ENCODE measurements at regions not wholly inside any gene's neighbourhood (a gene's known extent, or its start where the extent isn't known, plus 50 kb on each side); places are given as distances from the start of the nearest gene placed in this dataset.
"Not testable (repeated sequence)": the region's sequence is repeated elsewhere in the genome, so short reads cannot be mapped to it uniquely, and the experiment has no call there.

DNA sequence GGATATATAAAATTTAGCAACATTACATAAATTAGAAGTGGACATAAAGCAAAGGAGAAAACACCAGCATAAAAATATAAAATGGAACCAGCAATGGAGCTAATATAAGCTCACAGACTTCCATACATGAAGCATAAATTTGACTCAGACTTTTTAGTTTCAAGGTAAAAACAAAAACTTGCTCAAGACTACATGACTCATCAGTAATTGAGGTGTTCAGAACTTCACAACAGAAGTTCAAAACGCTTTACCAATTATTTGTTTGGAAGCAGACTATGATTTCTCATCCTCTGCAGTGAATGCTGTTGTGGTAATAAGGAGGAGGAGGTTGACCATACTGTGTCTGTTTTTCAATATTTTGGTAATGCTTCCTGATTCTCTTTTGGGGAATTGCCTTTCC is 192.0 kb upstream of the MEIS1 start:
- DNase-seq (ENCODE audit: low read depth in 2 of 2) = not testable (repeated sequence)

- no peak for DNase-seq (ENCODE audit: low read depth in 2 of 2)
These were observed 192.7 kb upstream of the MEIS1 start for GRCh38 chr2:66242099-66242789.

- no peak for DNase-seq (ENCODE audit: low read depth in 2 of 2)
These were observed 194.6 kb upstream of the MEIS1 start for GRCh38 chr2:66240286-66240685.

- no peak for DNase-seq (ENCODE audit: low read depth in 2 of 2)
These were observed 195.3 kb upstream of the MEIS1 start for GRCh38 chr2:66239655-66240054.

- no peak for DNase-seq (ENCODE audit: low read depth in 2 of 2)
These were observed 197.0 kb upstream of the MEIS1 start for GRCh38 chr2:66237803-66238379.

- DNase-seq (ENCODE audit: low read depth in 2 of 2) = no peak
These were observed 197.8 kb upstream of the MEIS1 start for GRCh38 chr2:66236816-66237802.

DNA sequence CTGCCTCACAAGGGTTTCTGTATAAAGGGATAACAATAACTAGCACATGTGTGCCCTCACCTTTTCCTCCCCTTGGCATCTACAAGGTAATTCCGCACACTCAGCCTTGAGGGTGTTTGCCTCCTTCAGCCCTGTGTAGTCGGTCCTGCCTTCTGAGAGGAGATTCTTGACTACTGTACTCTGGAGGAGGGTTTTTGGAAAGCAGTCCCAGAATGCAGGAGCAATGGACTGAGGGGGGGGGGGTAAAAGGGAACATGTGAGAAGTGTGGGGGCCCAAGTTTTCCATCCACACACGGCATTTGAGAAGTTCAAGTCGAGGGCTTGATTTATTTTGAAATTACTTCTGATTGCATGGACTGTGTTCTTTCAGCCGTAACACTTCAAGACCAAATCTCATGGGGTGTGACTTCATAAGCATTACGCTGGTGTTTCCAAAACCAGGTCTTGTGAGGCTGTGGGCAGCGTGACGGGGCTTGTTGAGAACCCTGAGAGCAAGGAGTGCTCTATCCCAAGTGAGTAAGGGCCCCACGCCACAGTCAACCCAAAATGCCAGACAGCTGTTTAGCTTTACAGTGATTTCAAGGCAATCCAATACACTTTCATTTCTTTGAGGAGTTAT is 198.7 kb upstream of the MEIS1 start:
- no peak for DNase-seq (ENCODE audit: low read depth in 2 of 2)

- no peak for DNase-seq (ENCODE audit: low read depth in 2 of 2)
These were observed 199.5 kb upstream of the MEIS1 start for GRCh38 chr2:66235428-66235827.

DNA sequence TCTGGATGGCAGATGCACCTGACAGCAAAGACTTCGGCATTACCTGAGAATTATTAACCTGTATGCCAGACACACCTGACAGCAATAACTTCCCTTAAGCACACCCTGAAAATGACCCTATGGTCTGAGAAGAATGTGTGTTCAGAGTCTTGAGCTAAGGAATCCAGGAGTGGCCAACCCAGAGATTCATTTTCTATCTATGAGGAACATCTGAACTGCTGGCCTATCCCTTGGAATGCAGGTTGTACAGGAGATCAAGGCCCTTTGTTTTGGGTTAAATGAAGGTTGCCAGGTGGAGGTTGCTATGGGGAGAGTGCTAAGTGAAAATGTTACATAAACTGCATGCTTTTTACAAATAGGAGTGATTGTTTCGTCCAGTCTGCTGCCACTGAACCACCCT is 200.9 kb upstream of the MEIS1 start:
- DNase-seq (ENCODE audit: low read depth in 2 of 2) = no peak

GRCh38 chr2:66228128-66228547 is 206.8 kb upstream of the MEIS1 start:
- no peak for DNase-seq (ENCODE audit: low read depth in 2 of 2)

DNA sequence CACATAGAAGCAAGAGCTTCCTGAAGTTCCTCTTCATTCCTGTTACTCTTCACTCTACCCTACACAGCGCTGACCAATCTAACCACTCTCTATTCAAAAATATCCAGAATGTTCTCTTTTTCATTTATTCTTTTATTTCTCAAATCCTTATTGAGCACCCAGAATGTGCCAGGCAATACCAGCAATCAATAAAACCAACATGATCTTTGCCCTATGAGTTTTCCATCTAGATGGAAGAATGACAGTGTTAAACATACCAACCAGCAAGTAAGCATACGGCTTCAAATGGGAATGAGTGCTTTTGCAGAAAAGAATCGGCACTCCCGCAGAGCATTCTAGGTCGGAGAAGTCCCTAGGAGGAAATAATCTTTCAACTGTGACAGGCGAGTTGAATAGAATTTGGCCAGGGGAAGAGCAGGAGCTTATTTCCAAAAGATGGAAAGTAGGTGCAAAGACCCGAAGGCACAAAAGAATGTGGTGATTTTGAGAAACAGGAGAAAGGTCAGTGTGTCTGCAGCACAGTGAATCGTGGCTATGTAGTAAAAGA is 217.8 kb upstream of the MEIS1 start:
- DNase-seq (ENCODE audit: low read depth in 2 of 2) = no peak

- no peak for DNase-seq (ENCODE audit: low read depth in 2 of 2)
These were observed 222.2 kb upstream of the MEIS1 start for GRCh38 chr2:66212749-66213148.

DNA sequence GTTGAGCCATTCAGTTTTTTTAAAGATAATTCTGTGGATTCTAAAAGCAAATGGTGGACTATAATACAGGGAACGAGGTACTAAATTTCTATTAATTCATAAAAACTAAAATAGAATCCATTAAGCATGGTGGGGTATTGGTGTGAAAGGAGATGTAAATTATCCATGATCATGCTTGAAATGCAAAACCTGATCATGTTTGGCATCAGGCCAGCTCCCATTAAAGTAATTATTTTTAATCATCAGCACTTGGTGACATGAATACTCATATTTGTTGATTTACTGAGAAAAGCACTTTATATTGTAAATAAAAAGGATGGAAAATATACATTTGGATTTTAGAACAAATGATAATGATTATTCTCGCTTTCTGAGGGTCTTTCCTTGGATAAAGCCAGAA is 232.3 kb upstream of the MEIS1 start:
- DNase-seq (ENCODE audit: low read depth in 2 of 2) = no peak

GRCh38 chr2:66201242-66201641 is 233.7 kb upstream of the MEIS1 start:
- no peak for DNase-seq (ENCODE audit: low read depth in 2 of 2)

DNA sequence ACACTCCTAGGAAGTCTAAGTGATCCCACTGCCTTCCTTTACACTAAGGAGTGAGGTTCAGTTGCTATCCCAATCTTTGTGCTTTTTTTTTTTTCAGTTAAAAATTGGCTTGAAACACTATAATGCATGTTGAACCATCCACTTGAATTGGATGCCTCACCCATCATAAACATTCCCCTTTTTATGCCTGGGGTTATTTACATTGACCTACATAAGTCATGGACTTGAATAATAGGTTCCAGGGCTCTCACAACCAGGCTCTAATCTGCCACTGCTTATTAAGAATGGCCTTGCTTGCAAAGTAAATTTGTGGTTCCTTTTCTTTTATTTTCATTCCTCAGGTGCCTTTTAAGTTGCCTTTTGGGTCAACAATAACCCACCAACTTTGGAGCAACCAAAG is 236.1 kb upstream of the MEIS1 start:
- no peak for DNase-seq (ENCODE audit: low read depth in 2 of 2)

DNA sequence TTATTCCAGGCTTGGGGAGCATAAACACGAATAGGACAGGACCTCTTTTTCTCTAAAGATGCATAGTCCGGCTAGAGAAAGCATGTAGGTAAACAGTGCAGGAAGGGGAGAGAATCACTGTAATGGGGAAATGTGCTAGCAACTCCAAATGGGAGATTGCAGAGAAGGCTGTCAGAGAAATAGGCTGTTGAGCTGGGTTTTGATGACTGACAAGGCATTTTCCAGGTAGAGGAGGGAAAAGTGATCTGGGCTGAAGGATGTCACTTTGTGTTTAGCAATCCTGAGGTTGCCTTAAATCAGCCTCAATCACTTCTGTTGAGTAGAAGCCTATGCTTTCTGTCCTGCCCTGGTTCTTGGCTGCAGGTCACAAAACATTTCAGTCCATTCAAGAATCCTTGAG is 242.0 kb upstream of the MEIS1 start:
- no peak for DNase-seq (ENCODE audit: low read depth in 2 of 2)

GRCh38 chr2:66191311-66191710 is 243.6 kb upstream of the MEIS1 start:
- DNase-seq (ENCODE audit: low read depth in 2 of 2) = no peak

GRCh38 chr2:66189553-66189952 is 245.4 kb upstream of the MEIS1 start:
- DNase-seq (ENCODE audit: low read depth in 2 of 2) = peak; percentile 2 to 3

GRCh38 chr2:66186537-66186936 is 248.4 kb upstream of the MEIS1 start:
- DNase-seq (ENCODE audit: low read depth in 2 of 2) = no peak

DNA sequence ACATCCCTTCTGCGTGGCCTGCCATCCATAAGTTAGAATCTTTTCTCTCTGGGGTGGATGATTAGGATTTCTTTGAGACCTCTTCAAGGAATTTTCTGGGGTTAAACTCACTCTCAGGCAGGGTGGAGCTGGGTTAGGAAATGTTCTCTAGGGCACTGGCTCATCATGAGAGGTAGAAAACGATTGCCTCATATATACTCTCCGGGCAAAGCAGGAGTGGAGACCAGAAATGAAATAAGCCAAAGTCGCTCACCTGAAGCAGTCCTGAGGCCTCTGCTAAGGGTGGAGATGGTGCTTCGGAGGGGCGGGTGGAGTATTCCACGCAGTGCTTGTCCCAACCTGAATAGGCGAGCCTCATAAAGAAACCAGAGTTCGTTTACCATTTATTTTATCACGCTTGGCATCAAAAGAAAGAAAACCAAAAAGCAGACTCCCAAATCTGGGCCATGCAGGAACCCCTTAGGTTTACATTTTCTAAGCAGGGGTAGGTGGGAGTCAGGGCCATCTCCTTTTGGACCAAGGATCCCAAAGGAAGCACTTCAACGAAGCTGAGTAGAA is 249.3 kb upstream of the MEIS1 start:
- DNase-seq (ENCODE audit: low read depth in 2 of 2) = no peak

GRCh38 chr2:66177128-66177796 is 257.7 kb upstream of the MEIS1 start:
- not testable (repeated sequence) for DNase-seq (ENCODE audit: low read depth in 2 of 2)
